GM12878 (cell line): ENCODE measurements at regions not wholly inside any gene's neighbourhood (a gene's known extent, or its start where the extent isn't known, plus 50 kb on each side); places are given as distances from the start of the nearest gene placed in this dataset.

ENCODE experiments used
- ATAC-seq: fragments of 200-7000 bp; cut with Tn5 transposase; 3 replicates; pipeline ENCODE4 v1.9.1; 2020; ENCODE audit warnings: mild to moderate bottlenecking, moderate library complexity
- BruUV-seq: library from RNA; stranded (reverse); fragments of 400-500 nt; replicated peaks from 2 replicates; lab custom pipeline; 2021; lab: Mats Ljungman, UMichigan
- CTCF ChIA-PET: fragments of 300-600 bp; sonication (Branson Sonifier 250); formaldehyde crosslinking; extraction: SDS; loops from one replicate; lab custom pipeline; 2021; ENCODE audit warnings: inconsistent platforms; lab: Yijun Ruan, JAX
- POLR2A ChIA-PET: fragments of 350-600 bp; formaldehyde crosslinking; extraction: SDS; loops from one replicate; lab custom pipeline; 2021; ENCODE audit warnings: inconsistent platforms; lab: Charles Lee
- RAD21 ChIA-PET: fragments of 300-600 bp; sonication (Branson Sonifier 250); formaldehyde crosslinking; loops from one replicate; lab custom pipeline; 2023; ENCODE audit warnings: antibody characterized with exemption; ENCODE audit not compliant: unreplicated experiment; lab: Charles Lee
- SMC1A ChIA-PET: fragments of 300-600 bp; sonication (Branson Sonifier 250); formaldehyde crosslinking; loops from one replicate; lab custom pipeline; 2023; ENCODE audit not compliant: unreplicated experiment, uncharacterized antibody; lab: Charles Lee
- DNase-seq: peaks from one replicate; pipeline ENCODE4 v3.0.0-alpha.2; 2011; ENCODE audit warnings: low read depth, low spot score
- FAIRE-seq: peaks from 3 replicates; lab custom pipeline; 2011; peaks lifted over from hg19 to GRCh38; lab: Jason Lieb, UNC
- H2AFZ ChIP-seq: 2 replicates; pipeline ENCODE4 v1.6.0; 2011; ENCODE audit warnings: low read depth, low read length, control low read depth; ENCODE audit not compliant: control insufficient read depth
- H3K27ac ChIP-seq: 2 replicates; pipeline ENCODE4 v1.5.1; 2011; ENCODE audit warnings: control low read depth; ENCODE audit not compliant: control insufficient read depth, insufficient read depth
- H3K27me3 ChIP-seq, 2 experiments: replicated peaks in 1 of 2; 2 replicates each; pipeline versions ENCODE4 v1.6.0 to v1.6.1; 2011; ENCODE audit warnings: low read length in 1 of 2; ENCODE audit not compliant: control insufficient read depth in 2 of 2, insufficient read depth in 2 of 2
- H3K36me3 ChIP-seq, 2 experiments: 2 replicates each; pipeline ENCODE4 v1.5.1; 2011; ENCODE audit warnings: low read length in 1 of 2; ENCODE audit not compliant: control insufficient read depth in 2 of 2, insufficient read depth in 2 of 2
- H3K4me1 ChIP-seq: 2 replicates; pipeline ENCODE4 v1.6.1; 2011; ENCODE audit warnings: mild to moderate bottlenecking, low read length, moderate library complexity, mixed read lengths; ENCODE audit not compliant: control insufficient read depth, insufficient read depth
- H3K4me2 ChIP-seq: 2 replicates; pipeline ENCODE4 v1.6.0; 2011; ENCODE audit warnings: control low read depth; ENCODE audit not compliant: control insufficient read depth, insufficient read depth
- H3K4me3 ChIP-seq: fragments of 200-600 bp; sonication (generic); 2 replicates; pipeline ENCODE4 v1.5.1; 2016
- H3K79me2 ChIP-seq: 2 replicates; pipeline ENCODE4 v1.6.0; 2011; ENCODE audit warnings: low read length; ENCODE audit not compliant: control insufficient read depth, insufficient read depth
- H3K9ac ChIP-seq: 2 replicates; pipeline ENCODE4 v1.8.0; 2011; ENCODE audit warnings: low read length, control low read depth, mixed read lengths; ENCODE audit not compliant: control insufficient read depth, insufficient read depth
- H3K9me3 ChIP-seq: replicated peaks from 3 replicates; pipeline ENCODE4 v1.5.1; 2011; ENCODE audit warnings: mild to moderate bottlenecking, low read length; ENCODE audit not compliant: control insufficient read depth, insufficient read depth
- H4K20me1 ChIP-seq: 2 replicates; pipeline ENCODE4 v1.6.0; 2011; ENCODE audit not compliant: control insufficient read depth, insufficient read depth
- FOS ChIP-seq: IDR thresholded peaks from 3 replicates; pipeline ENCODE4 v1.6.1; 2011; ENCODE audit warnings: borderline replicate concordance; ENCODE audit not compliant: insufficient read length; ENCODE audit errors: extremely low read depth
- IRF4 ChIP-seq: IDR thresholded peaks from 2 replicates; pipeline ENCODE4 v1.6.1; 2011; ENCODE audit warnings: low read depth, low read length
- JUND ChIP-seq: IDR thresholded peaks from 2 replicates; pipeline ENCODE4 v1.6.1; 2012; ENCODE audit warnings: low read depth, mild to moderate bottlenecking, low read length, improper control_type of control experiment, moderate library complexity
- NFYB ChIP-seq: IDR thresholded peaks from 2 replicates; pipeline ENCODE4 v1.6.1; 2011; ENCODE audit warnings: low read depth, mild to moderate bottlenecking, low read length, improper control_type of control experiment, moderate library complexity; ENCODE audit not compliant: insufficient read depth
- PML ChIP-seq: IDR thresholded peaks from 2 replicates; pipeline ENCODE4 v1.6.1; 2012; ENCODE audit warnings: low read length, inconsistent platforms
- SMAD5 ChIP-seq: IDR thresholded peaks from 2 replicates; pipeline ENCODE4 v1.6.1; 2016; ENCODE audit warnings: antibody characterized with exemption, low read depth
- SP1 ChIP-seq: IDR thresholded peaks from one replicate; pipeline ENCODE4 v1.6.1; 2011; ENCODE audit warnings: low read depth, low read length
- TCF3 ChIP-seq: IDR thresholded peaks from 2 replicates; pipeline ENCODE4 v1.6.1; 2012; ENCODE audit warnings: low read depth, mild to moderate bottlenecking, low read length, borderline replicate concordance; ENCODE audit not compliant: insufficient read depth
- TCF7 ChIP-seq: IDR thresholded peaks from 2 replicates; pipeline ENCODE4 v1.6.1; 2014; ENCODE audit warnings: antibody characterized with exemption, borderline replicate concordance
- ZSCAN29 ChIP-seq: fragments of 450-650 bp; IDR thresholded peaks from 2 replicates; pipeline ENCODE4 v1.6.1; 2017; ENCODE audit warnings: mild to moderate bottlenecking, moderate library complexity
- WGBS: methylation state at CpG from one replicate; pipeline ENCODE4 v1.1.6; 2016; ENCODE audit warnings: low lambda C conversion rate; ENCODE audit not compliant: insufficient replicate concordance, insufficient coverage; ENCODE audit errors: missing lambda C conversion rate; 5-methylcytosine and 5-hydroxymethylcytosine counted together
- in situ Hi-C: fragments of 300-500 bp; cut with MboI; formaldehyde crosslinking; loops from 9 replicates; pipeline ENCODE4 v1.14.3; 2018; ENCODE audit warnings: mixed read lengths
- intact Hi-C: fragments of 100-400 bp; cut with micrococcal nuclease; formaldehyde crosslinking; loops from one replicate; pipeline ENCODE4 v1.14.2; 2022; ENCODE audit not compliant: unreplicated experiment
- TF ChIP-seq, protein P1 (sequence below): IDR thresholded peaks from 2 replicates; pipeline ENCODE4 v1.6.1; 2012; ENCODE audit warnings: improper control_type of control experiment, low read depth, low read length; ENCODE audit not compliant: insufficient replicate concordance
- TF ChIP-seq, protein P2 (sequence below): fragments of 450-650 bp; IDR thresholded peaks from 2 replicates; pipeline ENCODE4 v1.6.1; 2017; ENCODE audit warnings: borderline replicate concordance
- TF ChIP-seq, protein P3 (sequence below): fragments of 450-650 bp; IDR thresholded peaks from 2 replicates; pipeline ENCODE4 v1.6.1; 2014; ENCODE audit warnings: mild to moderate bottlenecking
- TF ChIP-seq, protein P4 (sequence below): IDR thresholded peaks from 2 replicates; pipeline ENCODE4 v1.6.1; 2012; ENCODE audit warnings: low read depth, low read length, improper control_type of control experiment

DNA sequence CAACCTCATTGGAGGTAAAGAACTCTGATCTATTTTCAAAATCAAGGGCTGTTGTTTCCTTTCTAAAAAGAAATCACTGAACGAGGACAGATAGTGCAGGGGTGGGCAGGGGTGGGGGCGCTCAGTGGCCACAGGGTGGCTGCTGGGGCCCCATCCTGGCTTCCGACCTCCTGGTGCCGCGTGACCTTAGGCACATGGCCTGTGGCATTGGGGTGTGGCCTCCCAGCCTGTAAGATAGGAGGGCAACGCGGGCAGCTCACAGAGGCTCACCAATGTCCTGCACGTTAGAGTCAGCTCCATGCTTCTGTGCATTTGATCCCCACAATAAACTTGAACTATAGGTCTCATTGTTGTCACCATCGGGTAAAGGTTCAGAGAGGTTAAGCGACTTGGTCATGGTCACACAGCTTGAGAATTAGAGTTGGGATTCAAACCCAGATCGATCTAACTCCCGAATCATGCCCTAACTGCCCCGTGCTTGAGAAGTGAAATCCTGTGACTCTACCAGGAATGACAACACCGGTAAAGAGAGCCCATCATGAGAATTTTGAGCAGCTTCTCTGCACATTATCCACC lies 148.0 kb upstream of the SLC6A11 start:
- no TSS peak for BruUV-seq
- CTCF ChIA-PET = interaction anchor here (0.9 kb wide), 1 partner anchor 165 kb away, joined by 3 read pairs; no protein-coding TSS in a partner anchor
- TF ChIP-seq TCF3 (no peak), PML (no peak), JUND (no peak), IRF4 (no peak), SMAD5 (no peak), TCF7 (no peak), NFYB (no peak), SP1 (no peak), FOS (no peak), ZSCAN29 (no peak)
- TF ChIP-seq, protein P1, sequence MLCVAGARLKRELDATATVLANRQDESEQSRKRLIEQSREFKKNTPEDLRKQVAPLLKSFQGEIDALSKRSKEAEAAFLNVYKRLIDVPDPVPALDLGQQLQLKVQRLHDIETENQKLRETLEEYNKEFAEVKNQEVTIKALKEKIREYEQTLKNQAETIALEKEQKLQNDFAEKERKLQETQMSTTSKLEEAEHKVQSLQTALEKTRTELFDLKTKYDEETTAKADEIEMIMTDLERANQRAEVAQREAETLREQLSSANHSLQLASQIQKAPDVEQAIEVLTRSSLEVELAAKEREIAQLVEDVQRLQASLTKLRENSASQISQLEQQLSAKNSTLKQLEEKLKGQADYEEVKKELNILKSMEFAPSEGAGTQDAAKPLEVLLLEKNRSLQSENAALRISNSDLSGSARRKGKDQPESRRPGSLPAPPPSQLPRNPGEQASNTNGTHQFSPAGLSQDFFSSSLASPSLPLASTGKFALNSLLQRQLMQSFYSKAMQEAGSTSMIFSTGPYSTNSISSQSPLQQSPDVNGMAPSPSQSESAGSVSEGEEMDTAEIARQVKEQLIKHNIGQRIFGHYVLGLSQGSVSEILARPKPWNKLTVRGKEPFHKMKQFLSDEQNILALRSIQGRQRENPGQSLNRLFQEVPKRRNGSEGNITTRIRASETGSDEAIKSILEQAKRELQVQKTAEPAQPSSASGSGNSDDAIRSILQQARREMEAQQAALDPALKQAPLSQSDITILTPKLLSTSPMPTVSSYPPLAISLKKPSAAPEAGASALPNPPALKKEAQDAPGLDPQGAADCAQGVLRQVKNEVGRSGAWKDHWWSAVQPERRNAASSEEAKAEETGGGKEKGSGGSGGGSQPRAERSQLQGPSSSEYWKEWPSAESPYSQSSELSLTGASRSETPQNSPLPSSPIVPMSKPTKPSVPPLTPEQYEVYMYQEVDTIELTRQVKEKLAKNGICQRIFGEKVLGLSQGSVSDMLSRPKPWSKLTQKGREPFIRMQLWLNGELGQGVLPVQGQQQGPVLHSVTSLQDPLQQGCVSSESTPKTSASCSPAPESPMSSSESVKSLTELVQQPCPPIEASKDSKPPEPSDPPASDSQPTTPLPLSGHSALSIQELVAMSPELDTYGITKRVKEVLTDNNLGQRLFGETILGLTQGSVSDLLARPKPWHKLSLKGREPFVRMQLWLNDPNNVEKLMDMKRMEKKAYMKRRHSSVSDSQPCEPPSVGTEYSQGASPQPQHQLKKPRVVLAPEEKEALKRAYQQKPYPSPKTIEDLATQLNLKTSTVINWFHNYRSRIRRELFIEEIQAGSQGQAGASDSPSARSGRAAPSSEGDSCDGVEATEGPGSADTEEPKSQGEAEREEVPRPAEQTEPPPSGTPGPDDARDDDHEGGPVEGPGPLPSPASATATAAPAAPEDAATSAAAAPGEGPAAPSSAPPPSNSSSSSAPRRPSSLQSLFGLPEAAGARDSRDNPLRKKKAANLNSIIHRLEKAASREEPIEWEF = no peak
- TF ChIP-seq, protein P2, sequence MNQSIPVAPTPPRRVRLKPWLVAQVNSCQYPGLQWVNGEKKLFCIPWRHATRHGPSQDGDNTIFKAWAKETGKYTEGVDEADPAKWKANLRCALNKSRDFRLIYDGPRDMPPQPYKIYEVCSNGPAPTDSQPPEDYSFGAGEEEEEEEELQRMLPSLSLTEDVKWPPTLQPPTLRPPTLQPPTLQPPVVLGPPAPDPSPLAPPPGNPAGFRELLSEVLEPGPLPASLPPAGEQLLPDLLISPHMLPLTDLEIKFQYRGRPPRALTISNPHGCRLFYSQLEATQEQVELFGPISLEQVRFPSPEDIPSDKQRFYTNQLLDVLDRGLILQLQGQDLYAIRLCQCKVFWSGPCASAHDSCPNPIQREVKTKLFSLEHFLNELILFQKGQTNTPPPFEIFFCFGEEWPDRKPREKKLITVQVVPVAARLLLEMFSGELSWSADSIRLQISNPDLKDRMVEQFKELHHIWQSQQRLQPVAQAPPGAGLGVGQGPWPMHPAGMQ = no peak
- TF ChIP-seq, protein P3, sequence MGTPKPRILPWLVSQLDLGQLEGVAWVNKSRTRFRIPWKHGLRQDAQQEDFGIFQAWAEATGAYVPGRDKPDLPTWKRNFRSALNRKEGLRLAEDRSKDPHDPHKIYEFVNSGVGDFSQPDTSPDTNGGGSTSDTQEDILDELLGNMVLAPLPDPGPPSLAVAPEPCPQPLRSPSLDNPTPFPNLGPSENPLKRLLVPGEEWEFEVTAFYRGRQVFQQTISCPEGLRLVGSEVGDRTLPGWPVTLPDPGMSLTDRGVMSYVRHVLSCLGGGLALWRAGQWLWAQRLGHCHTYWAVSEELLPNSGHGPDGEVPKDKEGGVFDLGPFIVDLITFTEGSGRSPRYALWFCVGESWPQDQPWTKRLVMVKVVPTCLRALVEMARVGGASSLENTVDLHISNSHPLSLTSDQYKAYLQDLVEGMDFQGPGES = no peak
- TF ChIP-seq, protein P4, sequence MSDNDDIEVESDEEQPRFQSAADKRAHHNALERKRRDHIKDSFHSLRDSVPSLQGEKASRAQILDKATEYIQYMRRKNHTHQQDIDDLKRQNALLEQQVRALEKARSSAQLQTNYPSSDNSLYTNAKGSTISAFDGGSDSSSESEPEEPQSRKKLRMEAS = no peak

More for the DNA sequence above, 148.0 kb upstream of the SLC6A11 start:
- no peak overlapping the region for H2AFZ ChIP-seq
- no peaks in the 10 kb centered on the region for H3K36me3 ChIP-seq
- in situ Hi-C loops (no loop called here), intact Hi-C loops (no loop called here)
- H4K20me1 ChIP-seq = no peaks in the 10 kb centered on the region
- RAD21 ChIA-PET = no interaction called here
- no peak overlapping the region for H3K4me3 ChIP-seq
- FAIRE-seq (no peak), ATAC-seq (no peak), DNase-seq (no peak)
- H3K9me3 ChIP-seq = no peaks in the 10 kb centered on the region
- 41% methylated on average over 14 of the region's 14 CpGs for WGBS
- POLR2A ChIA-PET = no interaction called here
- H3K79me2 ChIP-seq = no peaks in the 10 kb centered on the region
- no peak overlapping the region for H3K4me2 ChIP-seq
- no peak overlapping the region for H3K9ac ChIP-seq
- H3K27ac ChIP-seq = no peak overlapping the region
- SMC1A ChIA-PET = no interaction called here
- no peaks in the 10 kb centered on the region; a peak in 1 of 4 replicates for H3K27me3 ChIP-seq
- H3K4me1 ChIP-seq = no peaks in the 10 kb centered on the region
